ENCODE measurements at regions not wholly inside any gene's neighbourhood (a gene's known extent, or its start where the extent isn't known, plus 50 kb on each side); places are given as distances from the start of the nearest gene placed in this dataset.

GRCh38 chr12:68432622-68433021 is 100.5 kb upstream of the MDM1 start:
- H3K4me3 ChIP-seq (ENCODE audit: low read length in 3 of 3) = no peak overlapping the region
- no peaks in the 10 kb centered on the region for H3K36me3 ChIP-seq (ENCODE audit: control insufficient read depth in 2 of 3, insufficient read depth in 3 of 3, low read length in 3 of 3)
- TF ChIP-seq CTCF (IDR thresholded peaks at IDR 0.05; ENCODE audit: borderline replicate concordance, extremely low read depth, insufficient read depth) = no peak
- FAIRE-seq (no peak), DNase-seq (no peak)
- no peaks in the 10 kb centered on the region for H3K27me3 ChIP-seq (ENCODE audit: control insufficient read depth, insufficient read depth, low read length)
- no peaks in the 10 kb centered on the region for H3K4me1 ChIP-seq (ENCODE audit: control insufficient read depth in 2 of 3, insufficient read depth in 2 of 3, low read depth in 1 of 3, low read length in 3 of 3)
- no peak overlapping the region for H3K27ac ChIP-seq (ENCODE audit: low read depth in 2 of 2, low read length in 2 of 2)
- intact Hi-C loops (cut with DNase I) = no loop called here
- no peak overlapping the region for H3K9ac ChIP-seq (ENCODE audit: low read length in 3 of 3)
- H3K9me3 ChIP-seq (ENCODE audit: control insufficient read depth in 2 of 3, insufficient read depth in 1 of 3, low read length in 3 of 3) = peaks cover 0 to 6% (median 0%) of the 10 kb centered on the region in 3 donors

- H3K36me3 ChIP-seq (ENCODE audit: control insufficient read depth in 2 of 3, insufficient read depth in 3 of 3, low read length in 3 of 3) = no peaks in the 10 kb centered on the region
- TF ChIP-seq CTCF (IDR thresholded peaks at IDR 0.05; ENCODE audit: borderline replicate concordance, extremely low read depth, insufficient read depth) = no peak
- H3K4me1 ChIP-seq (ENCODE audit: control insufficient read depth in 2 of 3, insufficient read depth in 2 of 3, low read depth in 1 of 3, low read length in 3 of 3) = no peaks in the 10 kb centered on the region
- DNase-seq (no peak), FAIRE-seq (no peak)
- no peaks in the 10 kb centered on the region for H3K27me3 ChIP-seq (ENCODE audit: control insufficient read depth, insufficient read depth, low read length)
- no peak overlapping the region for H3K27ac ChIP-seq (ENCODE audit: low read depth in 2 of 2, low read length in 2 of 2)
- H3K9ac ChIP-seq (ENCODE audit: low read length in 3 of 3) = no peak overlapping the region
- peaks cover 0 to 6% (median 0%) of the 10 kb centered on the region in 3 donors for H3K9me3 ChIP-seq (ENCODE audit: control insufficient read depth in 2 of 3, insufficient read depth in 1 of 3, low read length in 3 of 3)
- H3K4me3 ChIP-seq (ENCODE audit: low read length in 3 of 3) = no peak overlapping the region
- intact Hi-C loops (cut with DNase I) = no loop called here
These were observed 102.5 kb upstream of the MDM1 start for GRCh38 chr12:68434391-68435298.

GRCh38 chr12:68435299-68435637 is 103.1 kb upstream of the MDM1 start:
- FAIRE-seq = no peak
- intact Hi-C loops (cut with DNase I) = no loop called here
- Histone ChIP-seq H3K9ac (ENCODE audit: low read length in 3 of 3) (no peak overlapping the region), H3K27ac (ENCODE audit: low read depth in 2 of 2, low read length in 2 of 2) (no peak overlapping the region), H3K4me1 (ENCODE audit: control insufficient read depth in 2 of 3, insufficient read depth in 2 of 3, low read depth in 1 of 3, low read length in 3 of 3) (no peaks in the 10 kb centered on the region), H3K4me3 (ENCODE audit: low read length in 3 of 3) (no peak overlapping the region), H3K9me3 (ENCODE audit: control insufficient read depth in 2 of 3, insufficient read depth in 1 of 3, low read length in 3 of 3) (peaks cover 0 to 6% (median 0%) of the 10 kb centered on the region in 3 donors), H3K36me3 (ENCODE audit: control insufficient read depth in 2 of 3, insufficient read depth in 3 of 3, low read length in 3 of 3) (no peaks in the 10 kb centered on the region), H3K27me3 (ENCODE audit: control insufficient read depth, insufficient read depth, low read length) (no peaks in the 10 kb centered on the region)
- no peak for TF ChIP-seq CTCF (IDR thresholded peaks at IDR 0.05; ENCODE audit: borderline replicate concordance, extremely low read depth, insufficient read depth)
- DNase-seq = no peak
